ENCODE measurements at regions not wholly inside any gene's neighbourhood (a gene's known extent, or its start where the extent isn't known, plus 50 kb on each side); places are given as distances from the start of the nearest gene placed in this dataset.

- TF ChIP-seq CTCF (IDR thresholded peaks at IDR 0.05; ENCODE audit: insufficient read depth, low read length, poor library complexity, severe bottlenecking): no peak
- no peak for TF ChIP-seq EZH2phosphoT487 (conservative IDR thresholded peaks at IDR 0.05; ENCODE audit: low read length)
These were observed 1348.0 kb upstream of the PIK3C3 start for GRCh38 chr18:40606996-40607395.

All from SU-DHL-6 (cell line).